Fibroblast of peridontal ligament (primary cell): ENCODE measurements at regions not wholly inside any gene's neighbourhood (a gene's known extent, or its start where the extent isn't known, plus 50 kb on each side); places are given as distances from the start of the nearest gene placed in this dataset.
"Not testable (repeated sequence)": the region's sequence is repeated elsewhere in the genome, so short reads cannot be mapped to it uniquely, and the experiment has no call there.

Experiments used
- DNase-seq: peaks from one replicate; pipeline ENCODE4 v3.0.0-alpha.2; 2010; ENCODE audit errors: extremely low read depth

DNA sequence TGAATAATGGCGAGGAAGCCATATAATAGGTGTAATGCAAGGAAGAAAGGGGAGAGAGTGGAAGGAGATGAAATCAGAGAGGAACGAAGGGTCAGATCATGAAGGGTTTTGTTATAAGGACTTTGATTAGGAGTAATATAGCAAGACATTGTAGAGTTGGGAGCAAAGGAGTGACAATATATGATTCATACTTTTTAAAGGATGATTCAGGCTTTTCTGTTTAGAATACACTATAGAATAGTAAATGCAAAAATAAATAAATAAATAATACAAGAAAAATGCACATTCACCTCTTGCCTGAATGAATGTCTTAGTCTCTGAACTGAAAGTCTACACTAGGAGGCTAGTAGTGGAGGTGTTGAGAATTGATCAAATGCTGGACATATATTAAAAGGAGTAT is 1524.4 kb upstream of the AGA start:
- no peak for DNase-seq

GRCh38 chr4:178970433-178971140 is 1528.3 kb upstream of the AGA start:
- no peak for DNase-seq

- DNase-seq: no peak
These were observed 1534.6 kb upstream of the AGA start for GRCh38 chr4:178976861-178977260.

DNA sequence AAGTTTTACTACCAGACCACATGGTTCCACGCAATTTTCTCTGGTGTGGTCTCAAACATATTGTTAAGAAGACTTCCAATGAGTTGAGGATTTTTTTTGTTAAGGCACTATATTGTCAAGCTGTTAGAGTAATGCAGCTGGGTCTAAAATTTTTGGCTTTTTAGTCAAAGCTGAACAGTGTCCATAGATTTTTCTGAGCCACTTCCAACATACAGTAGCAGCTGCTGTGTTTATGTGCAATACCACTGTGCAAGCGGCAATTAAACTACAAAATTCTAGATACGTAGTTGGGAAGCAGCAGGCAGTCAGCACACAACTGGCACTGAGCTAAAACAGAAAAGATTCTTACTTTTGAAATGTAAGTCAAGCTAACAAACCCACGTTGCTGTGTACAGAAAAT is 1551.1 kb upstream of the AGA start:
- DNase-seq: no peak

- no peak for DNase-seq
These were observed 1559.7 kb upstream of the AGA start for GRCh38 chr4:179001918-179002317.

GRCh38 chr4:179007755-179008154 is 1565.5 kb upstream of the AGA start:
- no peak for DNase-seq

GRCh38 chr4:179017581-179017980 is 1575.3 kb upstream of the AGA start:
- DNase-seq: no peak

DNA sequence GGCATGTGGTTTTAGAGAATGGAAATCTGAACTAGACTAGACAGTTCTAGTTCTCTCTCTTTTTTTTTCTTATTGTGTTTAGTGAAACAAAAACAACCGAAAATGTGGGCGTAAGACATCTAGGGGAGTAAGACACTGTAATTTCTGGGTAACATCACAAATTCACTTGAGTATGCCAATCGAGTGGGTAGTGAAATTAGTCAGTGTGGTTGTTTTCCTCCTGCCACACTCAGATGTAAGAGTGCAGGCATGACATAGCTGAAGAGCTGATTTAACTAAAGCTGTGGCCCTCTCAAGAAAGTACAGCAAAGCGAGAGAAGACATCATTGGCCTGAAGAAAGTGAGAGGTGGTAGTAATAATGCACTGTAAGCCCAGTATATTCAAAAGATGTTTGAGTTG is 1585.3 kb upstream of the AGA start:
- no peak for DNase-seq

GRCh38 chr4:179028321-179028720 is 1586.1 kb upstream of the AGA start:
- DNase-seq: no peak

DNA sequence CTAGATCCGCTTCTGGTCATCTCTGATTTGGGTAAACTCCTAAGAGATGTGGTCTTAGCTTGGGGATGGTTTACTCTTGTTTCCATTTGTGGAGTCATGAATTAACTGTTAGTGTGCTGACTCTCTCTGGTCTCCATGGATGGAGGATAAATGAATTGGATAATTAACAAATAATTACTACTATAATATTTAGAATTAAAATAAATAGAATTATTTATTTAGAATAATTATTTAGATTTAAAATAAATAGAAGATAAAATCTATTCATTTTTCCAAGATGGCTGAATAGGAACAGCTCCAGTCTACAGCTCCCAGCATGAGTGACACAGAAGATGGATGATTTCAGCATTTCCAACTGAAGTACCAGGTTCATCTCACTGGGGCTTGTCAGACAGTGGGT is 1587.4 kb upstream of the AGA start:
- no peak for DNase-seq

DNA sequence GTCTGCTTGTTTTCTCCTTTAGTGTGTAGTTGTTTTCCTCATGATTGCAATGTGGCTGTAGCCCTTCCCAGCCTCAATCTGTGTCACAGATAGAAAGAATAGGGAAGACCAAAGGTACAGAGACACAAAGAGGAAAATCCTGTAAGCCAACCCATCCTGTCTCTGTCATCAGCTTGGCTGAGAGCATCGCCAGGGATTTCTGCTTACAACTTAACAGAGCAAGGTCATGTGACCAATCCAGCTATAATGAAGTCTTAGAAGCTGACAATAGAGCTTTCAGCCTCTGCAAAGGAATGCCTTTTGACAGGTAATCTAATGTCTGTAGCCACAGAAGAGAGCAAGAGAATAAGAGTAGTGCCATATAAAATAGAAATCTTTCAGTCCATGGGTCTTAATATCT is 1598.0 kb upstream of the AGA start:
- DNase-seq: no peak

DNA sequence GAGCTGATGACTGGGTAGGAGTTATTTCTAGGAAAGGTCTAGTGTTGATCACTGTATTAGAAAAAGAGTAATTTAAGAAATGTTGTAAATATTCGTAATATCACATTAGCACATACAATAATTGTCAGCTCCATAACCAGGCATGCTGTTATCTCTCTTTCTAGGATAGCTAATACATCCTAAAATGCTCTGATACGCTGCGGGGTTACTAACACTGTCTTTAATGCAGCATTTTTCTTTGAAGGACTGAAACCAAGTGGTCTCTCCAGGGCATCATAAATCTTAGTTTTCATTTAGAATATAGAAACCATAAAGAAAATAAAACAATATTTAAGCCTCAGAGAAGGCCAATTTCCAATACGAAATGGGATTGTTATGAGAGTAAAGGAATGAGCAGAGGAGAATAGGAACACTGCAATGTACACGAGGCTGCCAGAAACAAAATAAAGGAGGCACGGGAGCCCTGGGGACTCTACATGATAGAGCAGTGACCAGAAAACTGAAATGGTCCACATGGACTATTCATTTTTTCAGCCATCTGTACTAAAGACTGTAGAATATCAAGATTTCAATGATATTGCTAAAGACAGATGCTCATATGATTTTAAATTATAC is 1606.7 kb upstream of the AGA start:
- no peak for DNase-seq

DNA sequence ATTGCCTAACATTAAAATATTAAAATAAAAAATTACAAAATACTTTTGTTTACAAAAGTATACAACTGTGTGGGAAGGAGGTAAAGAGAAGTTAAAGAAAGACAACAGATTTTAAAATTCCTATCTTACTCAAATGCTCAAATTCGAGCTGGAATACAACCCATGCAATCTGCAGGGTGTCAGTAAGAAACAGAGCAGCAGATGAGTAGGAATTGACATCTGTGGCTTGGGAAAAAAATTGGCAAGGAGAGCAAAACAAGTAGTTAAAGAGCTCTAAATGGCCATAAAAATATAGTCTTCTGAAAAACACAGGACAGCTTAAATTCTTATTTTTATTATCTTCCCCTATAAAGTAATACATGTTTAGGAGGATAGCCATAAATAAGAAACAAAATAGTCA is 1609.0 kb upstream of the AGA start:
- no peak for DNase-seq

DNA sequence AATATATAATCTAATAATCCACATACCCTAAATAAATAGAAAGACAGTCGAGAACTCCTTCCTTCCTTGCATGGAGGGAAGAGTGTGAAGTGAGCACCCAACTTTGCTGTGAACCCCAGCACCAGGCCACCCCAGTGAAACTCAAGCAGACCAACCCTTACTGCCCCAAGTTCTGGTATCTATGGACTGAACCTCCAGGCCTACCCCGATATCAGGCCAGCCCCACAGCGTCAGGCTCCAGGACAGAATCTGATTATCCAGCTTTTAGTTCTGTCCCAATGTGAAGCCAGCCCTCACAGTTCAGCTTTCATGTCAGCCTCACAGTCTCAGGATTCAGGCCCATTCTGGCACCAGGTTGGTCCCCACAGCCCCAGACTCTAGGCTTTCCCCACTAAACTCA is 1617.2 kb upstream of the AGA start:
- DNase-seq: no peak

DNA sequence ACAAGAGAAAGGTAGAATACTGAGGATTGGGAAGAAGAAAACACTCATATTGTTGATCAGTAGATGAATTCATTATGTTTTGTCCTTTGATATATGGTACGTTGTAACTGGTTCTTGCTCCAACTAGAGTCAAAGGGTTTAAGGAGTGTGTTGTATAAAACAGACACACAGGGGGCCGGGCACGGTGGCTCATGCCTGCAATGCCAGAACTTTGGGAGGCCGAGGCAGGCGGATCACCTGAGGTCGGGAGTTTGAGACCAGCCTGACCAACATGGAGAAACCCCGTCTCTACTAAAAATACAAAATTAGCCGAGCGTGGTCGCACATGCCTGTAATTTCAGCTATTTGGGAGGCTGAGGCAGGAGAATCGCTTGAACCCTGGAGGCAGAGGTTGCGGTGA is 1624.0 kb upstream of the AGA start:
- not testable (repeated sequence) for DNase-seq

DNA sequence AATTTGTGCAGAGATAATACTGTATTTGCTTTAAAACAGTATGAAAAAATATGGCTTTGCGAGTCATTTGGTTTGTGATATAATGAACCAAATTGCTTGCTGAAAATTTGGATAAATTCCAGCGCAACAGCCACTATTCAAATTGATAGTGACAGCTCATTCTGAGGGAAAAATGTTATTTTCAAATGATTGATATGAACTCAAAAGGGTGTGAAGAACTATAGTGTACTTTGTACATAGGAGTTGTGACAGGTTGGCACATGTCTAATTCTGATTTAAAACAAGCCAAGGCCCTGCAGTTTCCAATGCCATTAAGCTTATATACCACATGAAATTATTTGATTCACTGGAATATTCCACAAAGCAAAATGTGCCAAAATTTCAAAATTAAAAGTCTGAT is 1628.9 kb upstream of the AGA start:
- no peak for DNase-seq

GRCh38 chr4:179076865-179077264 is 1634.6 kb upstream of the AGA start:
- DNase-seq: no peak

GRCh38 chr4:179095585-179096221 is 1653.5 kb upstream of the AGA start:
- no peak for DNase-seq

GRCh38 chr4:179097741-179098140 is 1655.5 kb upstream of the AGA start:
- no peak for DNase-seq

GRCh38 chr4:179110356-179110755 is 1668.1 kb upstream of the AGA start:
- peak; percentile 80 for DNase-seq

DNA sequence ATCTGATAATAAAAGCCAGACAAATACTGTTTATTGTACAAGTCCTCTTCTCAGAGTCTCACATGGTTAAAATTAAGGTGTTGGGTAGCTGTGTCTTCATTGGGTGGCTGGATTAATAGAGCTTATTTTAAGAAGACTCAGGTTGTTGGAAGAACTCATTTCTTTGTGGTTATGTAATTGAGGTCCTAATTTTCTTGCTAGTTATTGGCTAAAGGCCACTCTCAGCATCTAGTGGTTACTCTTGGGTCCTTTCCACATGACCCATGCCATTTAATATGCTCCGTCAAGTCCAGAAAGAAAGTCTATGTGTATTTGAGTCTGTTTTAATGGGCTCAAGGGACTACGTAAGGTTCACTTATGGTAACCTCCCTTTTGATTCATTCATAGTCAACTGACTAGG is 1668.6 kb upstream of the AGA start:
- peak; percentile 18 for DNase-seq

DNA sequence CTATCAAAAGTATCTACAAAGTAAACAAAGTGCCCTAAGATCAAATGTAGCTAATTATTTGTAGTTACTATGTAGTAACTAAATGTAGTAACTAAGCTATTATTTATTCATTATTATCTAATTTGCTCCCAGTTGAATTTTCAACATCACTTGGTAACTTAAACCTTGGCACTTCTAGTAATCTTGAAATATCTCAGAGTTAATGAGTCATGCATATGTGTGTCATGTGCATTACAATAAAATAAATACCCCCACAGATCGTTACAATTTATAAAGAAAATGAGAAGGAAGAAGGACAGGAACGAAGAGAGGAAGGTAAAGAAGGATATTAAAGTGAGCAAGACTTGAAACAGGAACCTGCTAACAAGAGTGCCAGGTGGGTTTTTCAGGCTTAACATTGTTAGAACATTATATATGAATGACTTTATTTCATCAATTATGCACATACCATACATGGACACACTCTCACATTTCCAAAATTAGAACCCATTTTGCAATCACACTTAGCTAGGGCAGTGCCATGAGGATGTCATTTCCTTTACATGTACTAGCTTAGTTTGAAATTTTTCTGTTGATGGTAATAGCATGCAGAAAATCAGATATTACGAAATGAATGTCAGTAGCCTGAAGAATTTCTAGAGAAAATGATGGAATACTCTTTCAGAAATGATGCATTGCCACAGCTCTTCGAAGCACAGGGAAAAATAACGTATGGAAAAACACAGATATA is 1670.4 kb upstream of the AGA start:
- DNase-seq: peak; percentile 10

DNA sequence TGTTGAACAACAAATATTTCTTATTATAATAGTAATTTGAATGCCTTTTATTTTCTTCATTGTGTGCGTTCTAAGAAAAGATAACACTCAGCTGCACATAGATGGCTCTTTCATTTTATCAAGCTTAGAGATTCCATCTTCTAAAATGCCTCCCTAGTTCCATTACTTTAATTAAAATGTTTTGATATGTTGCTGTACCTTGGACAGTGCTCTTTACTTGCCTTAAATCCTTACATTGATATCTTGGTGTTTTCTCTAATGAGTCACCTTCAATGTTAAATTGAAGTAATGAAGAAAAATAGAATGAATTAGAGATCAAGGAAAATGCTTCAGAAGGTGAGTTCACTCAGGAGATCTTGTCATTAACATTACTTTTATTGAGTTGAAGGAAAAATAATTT is 1672.4 kb upstream of the AGA start:
- DNase-seq: no peak
